ENCODE measurements at regions not wholly inside any gene's neighbourhood (a gene's known extent, or its start where the extent isn't known, plus 50 kb on each side); places are given as distances from the start of the nearest gene placed in this dataset.

GRCh38 chr1:59046134-59046533 is 250.8 kb upstream of the FGGY start:
- no peak for TF ChIP-seq YY1 (IDR thresholded peaks at IDR 0.05; ENCODE audit: insufficient read depth, insufficient read length)
- TF ChIP-seq SUZ12 (IDR thresholded peaks at IDR 0.05; ENCODE audit: extremely low read depth, insufficient read depth, insufficient read length), result no peak
